ENCODE measurements at regions not wholly inside any gene's neighbourhood (a gene's known extent, or its start where the extent isn't known, plus 50 kb on each side); places are given as distances from the start of the nearest gene placed in this dataset.

GRCh38 chr1:86811142-86811924, 102.6 kb downstream of the SELENOF start:
- TF ChIP-seq CTCF (conservative IDR thresholded peaks at IDR 0.05; ENCODE audit: low read depth in 2 of 2) (peak; percentile 49 to 72), ZNF462 (CRISPR knock-in tag; IDR thresholded peaks at IDR 0.05) (no peak), REST (IDR thresholded peaks at IDR 0.05; ENCODE audit: unreplicated experiment) (no peak), POLR2AphosphoS5 (IDR thresholded peaks at IDR 0.05; ENCODE audit: low read depth) (no peak), EZH2phosphoT487 (IDR thresholded peaks at IDR 0.05; ENCODE audit: unreplicated experiment) (no peak), EZH2 (IDR thresholded peaks at IDR 0.05; ENCODE audit: low read depth, unreplicated experiment) (no peak), CREB1 (CRISPR knock-in tag; IDR thresholded peaks at IDR 0.05; ENCODE audit: low read depth) (no peak), JUNB (IDR thresholded peaks at IDR 0.05; ENCODE audit: unreplicated experiment) (no peak), ZNF114 (CRISPR knock-in tag; IDR thresholded peaks at IDR 0.05) (no peak), ETS1 (IDR thresholded peaks at IDR 0.05) (no peak), STAT1 (IDR thresholded peaks at IDR 0.05; ENCODE audit: unreplicated experiment) (no peak)
